Colon (tissue), 2 donors: ENCODE measurements at regions not wholly inside any gene's neighbourhood (a gene's known extent, or its start where the extent isn't known, plus 50 kb on each side); places are given as distances from the start of the nearest gene placed in this dataset.
"Not testable (repeated sequence)": the region's sequence is repeated elsewhere in the genome, so short reads cannot be mapped to it uniquely, and the experiment has no call there.

ENCODE experiments used
- FAIRE-seq: peaks from 2 replicates; lab custom pipeline; 2012; peaks lifted over from hg19 to GRCh38; lab: Jason Lieb, UNC
- donor health status: control.
- donor health status: control.

GRCh38 chr1:149700220-149700619, 82.3 kb upstream of the FCGR1A start:
- not testable (repeated sequence) for FAIRE-seq

GRCh38 chr1:149700677-149701567, 81.6 kb upstream of the FCGR1A start:
- not testable (repeated sequence) for FAIRE-seq

GRCh38 chr1:149708192-149708853, 74.2 kb upstream of the FCGR1A start:
- FAIRE-seq = not testable (repeated sequence)

- not testable (repeated sequence) for FAIRE-seq
Measured at GRCh38 chr1:149711651-149712050, 70.8 kb upstream of the FCGR1A start.

GRCh38 chr1:149712154-149712927, 70.2 kb upstream of the FCGR1A start:
- FAIRE-seq = not testable (repeated sequence)

- FAIRE-seq = not testable (repeated sequence)
Measured at GRCh38 chr1:149713513-149713912, 69.0 kb upstream of the FCGR1A start.

GRCh38 chr1:149713952-149714351, 68.5 kb upstream of the FCGR1A start:
- FAIRE-seq = not testable (repeated sequence)

GRCh38 chr1:149724618-149725302, 57.7 kb upstream of the FCGR1A start:
- FAIRE-seq = not testable (repeated sequence)

- FAIRE-seq = not testable (repeated sequence)
Measured at GRCh38 chr1:149726688-149727087, 55.8 kb upstream of the FCGR1A start.

- not testable (repeated sequence) for FAIRE-seq
Measured at GRCh38 chr1:149728598-149728997, 53.9 kb upstream of the FCGR1A start.
